GM12878 (cell line): ENCODE measurements at regions not wholly inside any gene's neighbourhood (a gene's known extent, or its start where the extent isn't known, plus 50 kb on each side); places are given as distances from the start of the nearest gene placed in this dataset.

Experiments
- ATAC-seq: fragments of 200-7000 bp; cut with Tn5 transposase; 3 replicates; pipeline ENCODE4 v1.9.1; 2020; ENCODE audit warnings: mild to moderate bottlenecking, moderate library complexity
- BruUV-seq: library from RNA; stranded (reverse); fragments of 400-500 nt; replicated peaks from 2 replicates; lab custom pipeline; 2021; lab: Mats Ljungman, UMichigan
- CTCF ChIA-PET: fragments of 300-600 bp; sonication (Branson Sonifier 250); formaldehyde crosslinking; extraction: SDS; loops from one replicate; lab custom pipeline; 2021; ENCODE audit warnings: inconsistent platforms; lab: Yijun Ruan, JAX
- POLR2A ChIA-PET: fragments of 350-600 bp; formaldehyde crosslinking; extraction: SDS; loops from one replicate; lab custom pipeline; 2021; ENCODE audit warnings: inconsistent platforms; lab: Charles Lee
- RAD21 ChIA-PET: fragments of 300-600 bp; sonication (Branson Sonifier 250); formaldehyde crosslinking; loops from one replicate; lab custom pipeline; 2023; ENCODE audit warnings: antibody characterized with exemption; ENCODE audit not compliant: unreplicated experiment; lab: Charles Lee
- SMC1A ChIA-PET: fragments of 300-600 bp; sonication (Branson Sonifier 250); formaldehyde crosslinking; loops from one replicate; lab custom pipeline; 2023; ENCODE audit not compliant: unreplicated experiment, uncharacterized antibody; lab: Charles Lee
- DNase-seq: peaks from one replicate; pipeline ENCODE4 v3.0.0-alpha.2; 2011; ENCODE audit warnings: low read depth, low spot score
- FAIRE-seq: peaks from 3 replicates; lab custom pipeline; 2011; peaks lifted over from hg19 to GRCh38; lab: Jason Lieb, UNC
- H2AFZ ChIP-seq: 2 replicates; pipeline ENCODE4 v1.6.0; 2011; ENCODE audit warnings: low read depth, low read length, control low read depth; ENCODE audit not compliant: control insufficient read depth
- H3K27ac ChIP-seq: 2 replicates; pipeline ENCODE4 v1.5.1; 2011; ENCODE audit warnings: control low read depth; ENCODE audit not compliant: control insufficient read depth, insufficient read depth
- H3K27me3 ChIP-seq, 2 experiments: replicated peaks in 1 of 2; 2 replicates each; pipeline versions ENCODE4 v1.6.0 to v1.6.1; 2011; ENCODE audit warnings: low read length in 1 of 2; ENCODE audit not compliant: control insufficient read depth in 2 of 2, insufficient read depth in 2 of 2
- H3K36me3 ChIP-seq, 2 experiments: 2 replicates each; pipeline ENCODE4 v1.5.1; 2011; ENCODE audit warnings: low read length in 1 of 2; ENCODE audit not compliant: control insufficient read depth in 2 of 2, insufficient read depth in 2 of 2
- H3K4me1 ChIP-seq: 2 replicates; pipeline ENCODE4 v1.6.1; 2011; ENCODE audit warnings: mild to moderate bottlenecking, low read length, moderate library complexity, mixed read lengths; ENCODE audit not compliant: control insufficient read depth, insufficient read depth
- H3K4me2 ChIP-seq: 2 replicates; pipeline ENCODE4 v1.6.0; 2011; ENCODE audit warnings: control low read depth; ENCODE audit not compliant: control insufficient read depth, insufficient read depth
- H3K4me3 ChIP-seq: fragments of 200-600 bp; sonication (generic); 2 replicates; pipeline ENCODE4 v1.5.1; 2016
- H3K79me2 ChIP-seq: 2 replicates; pipeline ENCODE4 v1.6.0; 2011; ENCODE audit warnings: low read length; ENCODE audit not compliant: control insufficient read depth, insufficient read depth
- H3K9ac ChIP-seq: 2 replicates; pipeline ENCODE4 v1.8.0; 2011; ENCODE audit warnings: low read length, control low read depth, mixed read lengths; ENCODE audit not compliant: control insufficient read depth, insufficient read depth
- H3K9me3 ChIP-seq: replicated peaks from 3 replicates; pipeline ENCODE4 v1.5.1; 2011; ENCODE audit warnings: mild to moderate bottlenecking, low read length; ENCODE audit not compliant: control insufficient read depth, insufficient read depth
- H4K20me1 ChIP-seq: 2 replicates; pipeline ENCODE4 v1.6.0; 2011; ENCODE audit not compliant: control insufficient read depth, insufficient read depth
- HCFC1 ChIP-seq: fragments of 150-350 bp; IDR thresholded peaks from 2 replicates; pipeline ENCODE4 v1.6.1; 2014; ENCODE audit warnings: low read length
- HDAC2 ChIP-seq: fragments of 200-600 bp; sonication (generic); IDR thresholded peaks from 2 replicates; pipeline ENCODE4 v1.6.1; 2017
- KAT2A ChIP-seq: conservative IDR thresholded peaks from 2 replicates; pipeline ENCODE4 v1.6.1; 2011; ENCODE audit warnings: low read depth, low read length; ENCODE audit not compliant: control insufficient read depth
- KDM1A ChIP-seq: fragments of 200-600 bp; sonication (generic); IDR thresholded peaks from 2 replicates; pipeline ENCODE4 v1.6.1; 2016; ENCODE audit warnings: borderline replicate concordance
- NR2F1 ChIP-seq: fragments of 450-650 bp; conservative IDR thresholded peaks from 2 replicates; pipeline ENCODE4 v1.6.1; 2017; ENCODE audit warnings: mild to moderate bottlenecking
- RAD51 ChIP-seq: fragments of 450-650 bp; IDR thresholded peaks from 2 replicates; pipeline ENCODE4 v1.6.1; 2016; ENCODE audit warnings: moderate library complexity, mild to moderate bottlenecking, inconsistent platforms
- RBBP5 ChIP-seq: fragments of 200-600 bp; sonication (generic); conservative IDR thresholded peaks from 2 replicates; pipeline ENCODE4 v1.6.1; 2016
- YBX1 ChIP-seq: fragments of 450-650 bp; IDR thresholded peaks from 2 replicates; pipeline ENCODE4 v1.6.1; 2016; ENCODE audit warnings: antibody characterized with exemption
- ZNF217 ChIP-seq: fragments of 450-650 bp; IDR thresholded peaks from 2 replicates; pipeline ENCODE4 v1.6.1; 2017; ENCODE audit warnings: antibody characterized with exemption, mild to moderate bottlenecking
- ZZZ3 ChIP-seq: IDR thresholded peaks from 2 replicates; pipeline ENCODE4 v1.6.1; 2011; ENCODE audit warnings: low read depth; ENCODE audit not compliant: control insufficient read depth, insufficient read length
- WGBS: methylation state at CpG from one replicate; pipeline ENCODE4 v1.1.6; 2016; ENCODE audit warnings: low lambda C conversion rate; ENCODE audit not compliant: insufficient replicate concordance, insufficient coverage; ENCODE audit errors: missing lambda C conversion rate; 5-methylcytosine and 5-hydroxymethylcytosine counted together
- in situ Hi-C: fragments of 300-500 bp; cut with MboI; formaldehyde crosslinking; loops from 9 replicates; pipeline ENCODE4 v1.14.3; 2018; ENCODE audit warnings: mixed read lengths
- intact Hi-C: fragments of 100-400 bp; cut with micrococcal nuclease; formaldehyde crosslinking; loops from one replicate; pipeline ENCODE4 v1.14.2; 2022; ENCODE audit not compliant: unreplicated experiment
- TF ChIP-seq, protein P1 (sequence below): IDR thresholded peaks from 2 replicates; pipeline ENCODE4 v1.6.1; 2012; ENCODE audit warnings: low read depth, low read length, improper control_type of control experiment
- TF ChIP-seq, protein P2 (sequence below): fragments of 450-650 bp; formaldehyde crosslinking; IDR thresholded peaks from 2 replicates; pipeline ENCODE4 v1.4.0; 2020; ENCODE audit warnings: mild to moderate bottlenecking, moderate library complexity
- TF ChIP-seq, protein P3 (sequence below): fragments of 450-650 bp; IDR thresholded peaks from 2 replicates; pipeline ENCODE4 v1.6.1; 2017; ENCODE audit warnings: mild to moderate bottlenecking, low read depth, inconsistent platforms; ENCODE audit not compliant: poor library complexity, severe bottlenecking
- TF ChIP-seq, protein P4 (sequence below): fragments of 450-650 bp; IDR thresholded peaks from 2 replicates; pipeline ENCODE4 v1.6.1; 2018; ENCODE audit warnings: mild to moderate bottlenecking, low read depth, moderate library complexity; ENCODE audit not compliant: partially characterized antibody

DNA sequence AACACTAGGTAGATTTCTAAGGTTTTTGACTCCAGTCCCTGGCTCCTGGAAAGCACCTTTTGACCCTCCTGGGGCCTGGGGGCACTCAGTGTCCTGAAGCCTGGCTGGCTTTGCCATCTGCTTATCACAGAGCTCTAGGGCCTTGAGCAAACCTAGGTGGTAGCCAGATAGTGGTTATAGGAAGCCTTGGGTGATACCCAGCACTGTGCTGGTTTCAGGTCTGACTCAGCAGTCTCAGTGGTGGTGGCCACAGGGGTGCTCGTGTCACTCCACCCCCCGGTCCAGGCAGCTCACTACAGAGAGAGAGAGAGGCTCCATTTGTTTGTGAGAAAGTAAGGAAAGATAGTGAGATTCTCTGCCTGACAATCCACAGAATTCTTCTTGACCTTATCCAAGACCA, 195.8 kb upstream of the ZFP42 start:
- Histone ChIP-seq H4K20me1 (no peaks in the 10 kb centered on the region), H3K9me3 (no peaks in the 10 kb centered on the region; the same call in 2 of the 3 replicates), H3K4me3 (no peak overlapping the region), H3K36me3 (no peaks in the 10 kb centered on the region), H3K4me2 (no peak overlapping the region), H3K4me1 (no peaks in the 10 kb centered on the region), H3K27ac (no peak overlapping the region), H3K79me2 (no peaks in the 10 kb centered on the region), H3K9ac (no peak overlapping the region), H3K27me3 (no peaks in the 10 kb centered on the region), H2AFZ (no peak overlapping the region)
- no peak for FAIRE-seq
- TF ChIP-seq, protein P1, sequence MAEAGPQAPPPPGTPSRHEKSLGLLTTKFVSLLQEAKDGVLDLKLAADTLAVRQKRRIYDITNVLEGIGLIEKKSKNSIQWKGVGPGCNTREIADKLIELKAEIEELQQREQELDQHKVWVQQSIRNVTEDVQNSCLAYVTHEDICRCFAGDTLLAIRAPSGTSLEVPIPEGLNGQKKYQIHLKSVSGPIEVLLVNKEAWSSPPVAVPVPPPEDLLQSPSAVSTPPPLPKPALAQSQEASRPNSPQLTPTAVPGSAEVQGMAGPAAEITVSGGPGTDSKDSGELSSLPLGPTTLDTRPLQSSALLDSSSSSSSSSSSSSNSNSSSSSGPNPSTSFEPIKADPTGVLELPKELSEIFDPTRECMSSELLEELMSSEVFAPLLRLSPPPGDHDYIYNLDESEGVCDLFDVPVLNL: no peak
- TF ChIP-seq YBX1: no peak
- TF ChIP-seq KDM1A: no peak
- TF ChIP-seq, protein P2, sequence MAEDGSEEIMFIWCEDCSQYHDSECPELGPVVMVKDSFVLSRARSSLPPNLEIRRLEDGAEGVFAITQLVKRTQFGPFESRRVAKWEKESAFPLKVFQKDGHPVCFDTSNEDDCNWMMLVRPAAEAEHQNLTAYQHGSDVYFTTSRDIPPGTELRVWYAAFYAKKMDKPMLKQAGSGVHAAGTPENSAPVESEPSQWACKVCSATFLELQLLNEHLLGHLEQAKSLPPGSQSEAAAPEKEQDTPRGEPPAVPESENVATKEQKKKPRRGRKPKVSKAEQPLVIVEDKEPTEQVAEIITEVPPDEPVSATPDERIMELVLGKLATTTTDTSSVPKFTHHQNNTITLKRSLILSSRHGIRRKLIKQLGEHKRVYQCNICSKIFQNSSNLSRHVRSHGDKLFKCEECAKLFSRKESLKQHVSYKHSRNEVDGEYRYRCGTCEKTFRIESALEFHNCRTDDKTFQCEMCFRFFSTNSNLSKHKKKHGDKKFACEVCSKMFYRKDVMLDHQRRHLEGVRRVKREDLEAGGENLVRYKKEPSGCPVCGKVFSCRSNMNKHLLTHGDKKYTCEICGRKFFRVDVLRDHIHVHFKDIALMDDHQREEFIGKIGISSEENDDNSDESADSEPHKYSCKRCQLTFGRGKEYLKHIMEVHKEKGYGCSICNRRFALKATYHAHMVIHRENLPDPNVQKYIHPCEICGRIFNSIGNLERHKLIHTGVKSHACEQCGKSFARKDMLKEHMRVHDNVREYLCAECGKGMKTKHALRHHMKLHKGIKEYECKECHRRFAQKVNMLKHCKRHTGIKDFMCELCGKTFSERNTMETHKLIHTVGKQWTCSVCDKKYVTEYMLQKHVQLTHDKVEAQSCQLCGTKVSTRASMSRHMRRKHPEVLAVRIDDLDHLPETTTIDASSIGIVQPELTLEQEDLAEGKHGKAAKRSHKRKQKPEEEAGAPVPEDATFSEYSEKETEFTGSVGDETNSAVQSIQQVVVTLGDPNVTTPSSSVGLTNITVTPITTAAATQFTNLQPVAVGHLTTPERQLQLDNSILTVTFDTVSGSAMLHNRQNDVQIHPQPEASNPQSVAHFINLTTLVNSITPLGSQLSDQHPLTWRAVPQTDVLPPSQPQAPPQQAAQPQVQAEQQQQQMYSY: no peak
- TF ChIP-seq, protein P3, sequence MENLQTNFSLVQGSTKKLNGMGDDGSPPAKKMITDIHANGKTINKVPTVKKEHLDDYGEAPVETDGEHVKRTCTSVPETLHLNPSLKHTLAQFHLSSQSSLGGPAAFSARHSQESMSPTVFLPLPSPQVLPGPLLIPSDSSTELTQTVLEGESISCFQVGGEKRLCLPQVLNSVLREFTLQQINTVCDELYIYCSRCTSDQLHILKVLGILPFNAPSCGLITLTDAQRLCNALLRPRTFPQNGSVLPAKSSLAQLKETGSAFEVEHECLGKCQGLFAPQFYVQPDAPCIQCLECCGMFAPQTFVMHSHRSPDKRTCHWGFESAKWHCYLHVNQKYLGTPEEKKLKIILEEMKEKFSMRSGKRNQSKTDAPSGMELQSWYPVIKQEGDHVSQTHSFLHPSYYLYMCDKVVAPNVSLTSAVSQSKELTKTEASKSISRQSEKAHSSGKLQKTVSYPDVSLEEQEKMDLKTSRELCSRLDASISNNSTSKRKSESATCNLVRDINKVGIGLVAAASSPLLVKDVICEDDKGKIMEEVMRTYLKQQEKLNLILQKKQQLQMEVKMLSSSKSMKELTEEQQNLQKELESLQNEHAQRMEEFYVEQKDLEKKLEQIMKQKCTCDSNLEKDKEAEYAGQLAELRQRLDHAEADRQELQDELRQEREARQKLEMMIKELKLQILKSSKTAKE: no peak
- no peak for TF ChIP-seq NR2F1
- TF ChIP-seq, protein P4, sequence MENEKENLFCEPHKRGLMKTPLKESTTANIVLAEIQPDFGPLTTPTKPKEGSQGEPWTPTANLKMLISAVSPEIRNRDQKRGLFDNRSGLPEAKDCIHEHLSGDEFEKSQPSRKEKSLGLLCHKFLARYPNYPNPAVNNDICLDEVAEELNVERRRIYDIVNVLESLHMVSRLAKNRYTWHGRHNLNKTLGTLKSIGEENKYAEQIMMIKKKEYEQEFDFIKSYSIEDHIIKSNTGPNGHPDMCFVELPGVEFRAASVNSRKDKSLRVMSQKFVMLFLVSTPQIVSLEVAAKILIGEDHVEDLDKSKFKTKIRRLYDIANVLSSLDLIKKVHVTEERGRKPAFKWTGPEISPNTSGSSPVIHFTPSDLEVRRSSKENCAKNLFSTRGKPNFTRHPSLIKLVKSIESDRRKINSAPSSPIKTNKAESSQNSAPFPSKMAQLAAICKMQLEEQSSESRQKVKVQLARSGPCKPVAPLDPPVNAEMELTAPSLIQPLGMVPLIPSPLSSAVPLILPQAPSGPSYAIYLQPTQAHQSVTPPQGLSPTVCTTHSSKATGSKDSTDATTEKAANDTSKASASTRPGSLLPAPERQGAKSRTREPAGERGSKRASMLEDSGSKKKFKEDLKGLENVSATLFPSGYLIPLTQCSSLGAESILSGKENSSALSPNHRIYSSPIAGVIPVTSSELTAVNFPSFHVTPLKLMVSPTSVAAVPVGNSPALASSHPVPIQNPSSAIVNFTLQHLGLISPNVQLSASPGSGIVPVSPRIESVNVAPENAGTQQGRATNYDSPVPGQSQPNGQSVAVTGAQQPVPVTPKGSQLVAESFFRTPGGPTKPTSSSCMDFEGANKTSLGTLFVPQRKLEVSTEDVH: no peak
- TF ChIP-seq RBBP5: no peak
- no peak for TF ChIP-seq KAT2A
- no peak for TF ChIP-seq RAD51
- no peak for TF ChIP-seq HDAC2
- TF ChIP-seq HCFC1: no peak
- no peak for TF ChIP-seq ZNF217
- TF ChIP-seq ZZZ3: no peak
- ChIA-PET POLR2A (no interaction called here), SMC1A (interaction anchor here (1.2 kb wide), 1 partner anchor 9 kb away, joined by 3 read pairs; no protein-coding TSS in a partner anchor), RAD21 (no interaction called here), CTCF (no interaction called here)
- no peak for DNase-seq
- in situ Hi-C loops (no loop called here), intact Hi-C loops (no loop called here)
- ATAC-seq: no peak
- 8% methylated on average over 2 of the region's 2 CpGs for WGBS
- no TSS peak for BruUV-seq
